ENCODE measurements at regions not wholly inside any gene's neighbourhood (a gene's known extent, or its start where the extent isn't known, plus 50 kb on each side); places are given as distances from the start of the nearest gene placed in this dataset.

- TF ChIP-seq, protein P1, sequence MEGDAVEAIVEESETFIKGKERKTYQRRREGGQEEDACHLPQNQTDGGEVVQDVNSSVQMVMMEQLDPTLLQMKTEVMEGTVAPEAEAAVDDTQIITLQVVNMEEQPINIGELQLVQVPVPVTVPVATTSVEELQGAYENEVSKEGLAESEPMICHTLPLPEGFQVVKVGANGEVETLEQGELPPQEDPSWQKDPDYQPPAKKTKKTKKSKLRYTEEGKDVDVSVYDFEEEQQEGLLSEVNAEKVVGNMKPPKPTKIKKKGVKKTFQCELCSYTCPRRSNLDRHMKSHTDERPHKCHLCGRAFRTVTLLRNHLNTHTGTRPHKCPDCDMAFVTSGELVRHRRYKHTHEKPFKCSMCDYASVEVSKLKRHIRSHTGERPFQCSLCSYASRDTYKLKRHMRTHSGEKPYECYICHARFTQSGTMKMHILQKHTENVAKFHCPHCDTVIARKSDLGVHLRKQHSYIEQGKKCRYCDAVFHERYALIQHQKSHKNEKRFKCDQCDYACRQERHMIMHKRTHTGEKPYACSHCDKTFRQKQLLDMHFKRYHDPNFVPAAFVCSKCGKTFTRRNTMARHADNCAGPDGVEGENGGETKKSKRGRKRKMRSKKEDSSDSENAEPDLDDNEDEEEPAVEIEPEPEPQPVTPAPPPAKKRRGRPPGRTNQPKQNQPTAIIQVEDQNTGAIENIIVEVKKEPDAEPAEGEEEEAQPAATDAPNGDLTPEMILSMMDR (IDR thresholded peaks at IDR 0.05) = no peak
- TF ChIP-seq EP300 (IDR thresholded peaks at IDR 0.05) = no peak
- TF ChIP-seq POLR2A (IDR thresholded peaks at IDR 0.05) = no peak
These were observed 63.4 kb upstream of the ITGA11 start for GRCh38 chr15:68495221-68495950.
